IMR-90 (cell line): ENCODE measurements at regions not wholly inside any gene's neighbourhood (a gene's known extent, or its start where the extent isn't known, plus 50 kb on each side); places are given as distances from the start of the nearest gene placed in this dataset.

Experiments
- ATAC-seq: fragments of 200-7000 bp; cut with Tn5 transposase; 2 replicates; pipeline ENCODE4 v1.9.1; 2020; ENCODE audit warnings: low read depth, mild to moderate bottlenecking, moderate library complexity
- BruUV-seq: library from RNA; stranded (reverse); fragments of 400-500 nt; replicated peaks from 2 replicates; lab custom pipeline; 2021; lab: Mats Ljungman, UMichigan
- CTCF ChIA-PET: fragments of 300-600 bp; formaldehyde crosslinking; extraction: SDS; loops from one replicate; lab custom pipeline; 2021; ENCODE audit warnings: antibody characterized with exemption; lab: Yijun Ruan, JAX
- POLR2A ChIA-PET: fragments of 300-600 bp; sonication (Branson Sonifier 250); formaldehyde crosslinking; loops from one replicate; lab custom pipeline; 2022; ENCODE audit warnings: antibody characterized with exemption; ENCODE audit not compliant: unreplicated experiment; lab: Charles Lee
- DNase-seq: peaks from one replicate; pipeline ENCODE4 v3.0.0; 2013
- H2AFZ ChIP-seq: replicated peaks from 2 replicates; pipeline ENCODE3; 2013; ENCODE audit warnings: low read length, mild to moderate bottlenecking; ENCODE audit not compliant: poor library complexity
- H2AK5ac ChIP-seq: 2 replicates; pipeline ENCODE4 v1.6.1; 2013; ENCODE audit warnings: low read depth, low read length, inconsistent platforms
- H2AK9ac ChIP-seq: replicated peaks from 2 replicates; pipeline ENCODE3; 2013; ENCODE audit warnings: mild to moderate bottlenecking, low read depth, low read length, moderate library complexity; ENCODE audit not compliant: poor library complexity
- H2BK120ac ChIP-seq: 2 replicates; pipeline ENCODE4 v1.6.1; 2013; ENCODE audit warnings: low read depth, low read length, inconsistent platforms
- H2BK15ac ChIP-seq: 3 replicates; pipeline ENCODE4 v1.6.1; 2013; ENCODE audit warnings: low read depth, low read length, inconsistent platforms
- H2BK20ac ChIP-seq: 2 replicates; pipeline ENCODE4 v1.6.1; 2013; ENCODE audit warnings: low read depth, mild to moderate bottlenecking, inconsistent platforms, low read length, moderate library complexity
- H2BK5ac ChIP-seq: 2 replicates; pipeline ENCODE4 v1.6.1; 2013; ENCODE audit warnings: mild to moderate bottlenecking, low read depth, low read length, inconsistent platforms; ENCODE audit not compliant: poor library complexity, severe bottlenecking
- H3K14ac ChIP-seq: replicated peaks from 2 replicates; pipeline ENCODE4 v1.6.1; 2013; ENCODE audit warnings: low read depth, low read length, inconsistent platforms
- H3K18ac ChIP-seq: 2 replicates; pipeline ENCODE4 v1.6.1; 2013; ENCODE audit warnings: low read depth, low read length, control low read depth
- H3K23ac ChIP-seq: 2 replicates; pipeline ENCODE4 v1.6.1; 2013; ENCODE audit warnings: low read depth, low read length, inconsistent platforms
- H3K27ac ChIP-seq: 2 replicates; pipeline ENCODE4 v1.5.1; 2013; ENCODE audit warnings: mild to moderate bottlenecking, control low read depth, low read length; ENCODE audit not compliant: insufficient read depth
- H3K27me3 ChIP-seq: 2 replicates; pipeline ENCODE4 v1.6.1; 2013; ENCODE audit warnings: low read length; ENCODE audit not compliant: control insufficient read depth, insufficient read depth
- H3K36me3 ChIP-seq: 2 replicates; pipeline ENCODE4 v1.6.1; 2013; ENCODE audit warnings: low read length, mixed read lengths; ENCODE audit not compliant: control insufficient read depth, insufficient read depth
- H3K4ac ChIP-seq: 2 replicates; pipeline ENCODE4 v1.6.1; 2013; ENCODE audit warnings: low read depth, low read length, inconsistent platforms
- H3K4me1 ChIP-seq: 2 replicates; pipeline ENCODE4 v1.6.1; 2013; ENCODE audit warnings: low read length, mixed read lengths; ENCODE audit not compliant: control insufficient read depth, insufficient read depth
- H3K4me2 ChIP-seq: 2 replicates; pipeline ENCODE4 v1.6.1; 2013; ENCODE audit warnings: low read depth, mild to moderate bottlenecking, control low read depth, low read length, moderate library complexity
- H3K4me3 ChIP-seq: 2 replicates; pipeline ENCODE4 v1.5.1; 2013; ENCODE audit warnings: low read depth, mild to moderate bottlenecking, control low read depth, low read length, moderate library complexity; ENCODE audit not compliant: insufficient read depth
- H3K56ac ChIP-seq: 2 replicates; pipeline ENCODE4 v1.6.1; 2013; ENCODE audit warnings: low read length, inconsistent platforms; ENCODE audit not compliant: insufficient read depth; ENCODE audit errors: extremely low read depth
- H3K79me1 ChIP-seq, 2 experiments: 2 replicates each; pipeline ENCODE4 v1.6.1; 2013; ENCODE audit warnings: low read length in 2 of 2, inconsistent platforms in 1 of 2, low read depth in 1 of 2
- H3K9ac ChIP-seq: 2 replicates; pipeline ENCODE4 v1.6.1; 2013; ENCODE audit warnings: low read depth, low read length, control low read depth
- H3K9me1 ChIP-seq: 2 replicates; pipeline ENCODE4 v1.6.1; 2013; ENCODE audit warnings: low read length, inconsistent platforms; ENCODE audit not compliant: insufficient read depth
- H3K9me3 ChIP-seq: 2 replicates; pipeline ENCODE4 v1.6.1; 2013; ENCODE audit warnings: low read length; ENCODE audit not compliant: control insufficient read depth, insufficient read depth
- H4K20me1 ChIP-seq: 2 replicates; pipeline ENCODE4 v1.6.1; 2013; ENCODE audit warnings: low read length, inconsistent platforms; ENCODE audit not compliant: insufficient read depth
- H4K5ac ChIP-seq: 2 replicates; pipeline ENCODE4 v1.6.1; 2013; ENCODE audit warnings: mild to moderate bottlenecking, low read depth, low read length, control low read depth
- H4K8ac ChIP-seq, 2 experiments: 2 replicates each; pipeline ENCODE4 v1.6.1; 2013; ENCODE audit warnings: low read depth in 2 of 2, low read length in 2 of 2, control low read depth in 1 of 2, inconsistent platforms in 1 of 2
- H4K91ac ChIP-seq: 2 replicates; pipeline ENCODE4 v1.6.1; 2013; ENCODE audit warnings: low read depth, low read length, inconsistent platforms; ENCODE audit not compliant: insufficient read depth
- BHLHE40 ChIP-seq: fragments of 150-350 bp; IDR thresholded peaks from 2 replicates; pipeline ENCODE4 v1.6.1; 2016; ENCODE audit warnings: mild to moderate bottlenecking, low read depth, low read length
- CEBPB ChIP-seq: IDR thresholded peaks from 2 replicates; pipeline ENCODE4 v1.6.1; 2012; ENCODE audit warnings: low read depth, low read length, improper control_type of control experiment
- CHD1 ChIP-seq: IDR thresholded peaks from 2 replicates; pipeline ENCODE4 v1.6.1; 2012; ENCODE audit warnings: low read depth, low read length, improper control_type of control experiment
- MAFK ChIP-seq: IDR thresholded peaks from 2 replicates; pipeline ENCODE4 v1.6.1; 2012; ENCODE audit warnings: low read depth, low read length, improper control_type of control experiment
- MAZ ChIP-seq: IDR thresholded peaks from 2 replicates; pipeline ENCODE4 v1.6.1; 2012; ENCODE audit warnings: low read depth, mild to moderate bottlenecking, low read length, improper control_type of control experiment, moderate library complexity, borderline replicate concordance
- RFX5 ChIP-seq: IDR thresholded peaks from 2 replicates; pipeline ENCODE4 v1.8.0; 2012; ENCODE audit warnings: low read depth, mild to moderate bottlenecking, low read length, moderate library complexity
- SMC3 ChIP-seq: fragments of 150-350 bp; IDR thresholded peaks from 2 replicates; pipeline ENCODE4 v1.6.1; 2016; ENCODE audit warnings: low read depth, mild to moderate bottlenecking, antibody characterized with exemption, low read length, moderate library complexity
- WGBS, 2 experiments: methylation state at CpG; one replicate each; pipeline versions ENCODE4 v1.1.5 to v1.1.7; 2013; ENCODE audit warnings: missing lambda C conversion rate in 2 of 2; ENCODE audit not compliant: insufficient read length in 1 of 2; ENCODE audit errors: extremely low coverage in 2 of 2; 5-methylcytosine and 5-hydroxymethylcytosine counted together
- dilution Hi-C: fragments of 300-500 bp; cut with HindIII; formaldehyde crosslinking; loops from one replicate; pipeline ENCODE4 v1.14.3; 2018; ENCODE audit warnings: low sequenced_read_pairs; ENCODE audit not compliant: unreplicated experiment
- in situ Hi-C: fragments of 300-500 bp; cut with MboI; formaldehyde crosslinking; loops from 3 replicates; pipeline ENCODE4 v1.14.3; 2019; ENCODE audit warnings: low sequenced_read_pairs, inconsistent platforms, mixed read lengths
- intact Hi-C: fragments of 100-400 bp; cut with micrococcal nuclease; formaldehyde crosslinking; loops from 2 replicates; pipeline ENCODE4 v1.10.0; 2022
- TF ChIP-seq, protein P1 (sequence below): fragments of 150-350 bp; IDR thresholded peaks from 2 replicates; pipeline ENCODE4 v1.6.1; 2016; ENCODE audit warnings: low read depth, mild to moderate bottlenecking, low read length, moderate library complexity, borderline replicate concordance
- TF ChIP-seq, protein P2 (sequence below): fragments of 150-350 bp; IDR thresholded peaks from 2 replicates; pipeline ENCODE4 v1.6.1; 2017; ENCODE audit warnings: mild to moderate bottlenecking, antibody characterized with exemption, low read length, low read depth

DNA sequence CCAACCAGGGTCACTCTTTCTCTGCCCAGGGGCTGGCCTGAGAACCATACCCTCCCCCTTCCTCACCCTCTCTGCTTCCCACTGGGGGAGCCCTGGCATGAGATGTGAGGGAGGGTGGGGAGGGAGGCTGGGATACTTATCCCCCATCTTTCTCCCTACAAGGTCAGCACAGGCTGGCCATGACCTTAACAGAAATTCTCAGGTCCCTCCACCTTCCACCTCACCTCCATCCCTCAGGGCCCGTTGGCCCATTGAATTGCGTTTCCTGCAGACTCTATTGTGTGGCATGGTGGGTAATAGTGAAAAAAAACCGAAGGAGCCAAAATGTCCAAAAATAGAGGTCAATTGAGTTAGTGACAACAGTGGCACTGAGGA, 159.5 kb downstream of the OR4M2 start:
- dilution Hi-C loops, result no loop called here

More for the DNA sequence above, 159.5 kb downstream of the OR4M2 start:
- Histone ChIP-seq H2AK9ac (no peak overlapping the region), H3K9ac (no peak overlapping the region), H3K9me3 (peaks cover 42% of the 10 kb centered on the region), H3K27me3 (no peaks in the 10 kb centered on the region), H3K36me3 (no peaks in the 10 kb centered on the region), H3K79me1 (no peaks in the 10 kb centered on the region), H2AFZ (no peak overlapping the region), H3K4me2 (no peak overlapping the region), H4K20me1 (no peaks in the 10 kb centered on the region), H3K4me1 (no peaks in the 10 kb centered on the region), H2BK120ac (no peak overlapping the region), H3K23ac (no peak overlapping the region), H3K4ac (no peak overlapping the region), H3K9me1 (no peaks in the 10 kb centered on the region), H2BK20ac (no peak overlapping the region), H2BK15ac (no peak overlapping the region), H3K56ac (no peak overlapping the region), H3K4me3 (no peak overlapping the region), H3K18ac (no peak overlapping the region), H2BK5ac (no peak overlapping the region), H4K5ac (no peak overlapping the region), H4K91ac (no peak overlapping the region), H3K27ac (no peak overlapping the region), H3K14ac (no peak overlapping the region), H2AK5ac (no peak overlapping the region), H4K8ac (no peak overlapping the region)
- in situ Hi-C loops, result no loop called here
- BruUV-seq, result no TSS peak
- intact Hi-C loops, result no loop called here
- 0% methylated on average over 1 of the region's 3 CpGs; no CpG with 5 or more reads in 1 of the 2 experiments for WGBS, 2 experiments
- ChIA-PET CTCF (no interaction called here), POLR2A (no interaction called here)
- DNase-seq (no peak), ATAC-seq (no peak)
- TF ChIP-seq, protein P1, sequence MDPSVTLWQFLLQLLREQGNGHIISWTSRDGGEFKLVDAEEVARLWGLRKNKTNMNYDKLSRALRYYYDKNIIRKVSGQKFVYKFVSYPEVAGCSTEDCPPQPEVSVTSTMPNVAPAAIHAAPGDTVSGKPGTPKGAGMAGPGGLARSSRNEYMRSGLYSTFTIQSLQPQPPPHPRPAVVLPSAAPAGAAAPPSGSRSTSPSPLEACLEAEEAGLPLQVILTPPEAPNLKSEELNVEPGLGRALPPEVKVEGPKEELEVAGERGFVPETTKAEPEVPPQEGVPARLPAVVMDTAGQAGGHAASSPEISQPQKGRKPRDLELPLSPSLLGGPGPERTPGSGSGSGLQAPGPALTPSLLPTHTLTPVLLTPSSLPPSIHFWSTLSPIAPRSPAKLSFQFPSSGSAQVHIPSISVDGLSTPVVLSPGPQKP, result no peak
- no peak for TF ChIP-seq CHD1
- no peak for TF ChIP-seq MAZ
- no peak for TF ChIP-seq BHLHE40
- TF ChIP-seq MAFK, result no peak
- no peak for TF ChIP-seq RFX5
- TF ChIP-seq, protein P2, sequence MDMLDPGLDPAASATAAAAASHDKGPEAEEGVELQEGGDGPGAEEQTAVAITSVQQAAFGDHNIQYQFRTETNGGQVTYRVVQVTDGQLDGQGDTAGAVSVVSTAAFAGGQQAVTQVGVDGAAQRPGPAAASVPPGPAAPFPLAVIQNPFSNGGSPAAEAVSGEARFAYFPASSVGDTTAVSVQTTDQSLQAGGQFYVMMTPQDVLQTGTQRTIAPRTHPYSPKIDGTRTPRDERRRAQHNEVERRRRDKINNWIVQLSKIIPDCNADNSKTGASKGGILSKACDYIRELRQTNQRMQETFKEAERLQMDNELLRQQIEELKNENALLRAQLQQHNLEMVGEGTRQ, result no peak
- TF ChIP-seq SMC3, result no peak
- no peak for TF ChIP-seq CEBPB
